ENCODE measurements at regions not wholly inside any gene's neighbourhood (a gene's known extent, or its start where the extent isn't known, plus 50 kb on each side); places are given as distances from the start of the nearest gene placed in this dataset.

DNA sequence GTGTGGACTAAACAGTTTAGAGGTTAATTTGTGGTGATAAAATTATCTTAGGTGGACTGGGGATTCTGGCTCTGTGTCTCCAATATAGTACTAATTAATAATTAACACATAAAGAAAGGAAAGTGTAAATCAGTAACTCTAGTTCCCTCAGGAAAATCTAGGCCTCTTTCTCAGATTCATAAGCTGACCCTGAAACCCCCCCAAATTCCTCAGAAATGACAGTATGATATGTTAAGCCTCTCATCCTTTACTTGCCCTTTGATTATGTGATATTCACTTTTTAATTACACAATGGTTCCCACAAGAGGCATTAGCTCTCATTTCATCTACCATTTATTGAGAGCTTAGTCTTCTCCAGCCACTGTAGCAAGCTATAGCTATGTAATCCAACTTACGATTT lies 636.2 kb upstream of the SEMA6A start:
- DNase-seq (ENCODE audit: low spot score): no peak
- no peaks in the 10 kb centered on the region for H4K20me1 ChIP-seq (ENCODE audit: insufficient read depth, low read length)
- intact Hi-C loops (cut with micrococcal nuclease; ENCODE audit: unreplicated experiment): no loop called here
- no peak overlapping the region for H3K4me3 ChIP-seq (ENCODE audit: low read depth, low read length, poor library complexity, severe bottlenecking)
- no peak overlapping the region for H3K27ac ChIP-seq (ENCODE audit: low read depth, low read length, poor library complexity, severe bottlenecking)
- no TSS peak for BruUV-seq (replicated peaks)
- no peaks in the 10 kb centered on the region for H3K9me2 ChIP-seq (ENCODE audit: insufficient read depth, low read length)
- H3K4me1 ChIP-seq (ENCODE audit: insufficient read depth, low read length, poor library complexity, severe bottlenecking): no peaks in the 10 kb centered on the region
- ChIA-PET POLR2A (no interaction called here), CTCF (ENCODE audit: unreplicated experiment) (no interaction called here)
- no peak overlapping the region for H3K4me2 ChIP-seq (ENCODE audit: low read length)
- H2AFZ ChIP-seq (ENCODE audit: low read length): no peak overlapping the region
- no peak for TF ChIP-seq EZH2phosphoT487 (IDR thresholded peaks at IDR 0.05; ENCODE audit: borderline replicate concordance, low read depth, low read length)
- TF ChIP-seq, protein P1, sequence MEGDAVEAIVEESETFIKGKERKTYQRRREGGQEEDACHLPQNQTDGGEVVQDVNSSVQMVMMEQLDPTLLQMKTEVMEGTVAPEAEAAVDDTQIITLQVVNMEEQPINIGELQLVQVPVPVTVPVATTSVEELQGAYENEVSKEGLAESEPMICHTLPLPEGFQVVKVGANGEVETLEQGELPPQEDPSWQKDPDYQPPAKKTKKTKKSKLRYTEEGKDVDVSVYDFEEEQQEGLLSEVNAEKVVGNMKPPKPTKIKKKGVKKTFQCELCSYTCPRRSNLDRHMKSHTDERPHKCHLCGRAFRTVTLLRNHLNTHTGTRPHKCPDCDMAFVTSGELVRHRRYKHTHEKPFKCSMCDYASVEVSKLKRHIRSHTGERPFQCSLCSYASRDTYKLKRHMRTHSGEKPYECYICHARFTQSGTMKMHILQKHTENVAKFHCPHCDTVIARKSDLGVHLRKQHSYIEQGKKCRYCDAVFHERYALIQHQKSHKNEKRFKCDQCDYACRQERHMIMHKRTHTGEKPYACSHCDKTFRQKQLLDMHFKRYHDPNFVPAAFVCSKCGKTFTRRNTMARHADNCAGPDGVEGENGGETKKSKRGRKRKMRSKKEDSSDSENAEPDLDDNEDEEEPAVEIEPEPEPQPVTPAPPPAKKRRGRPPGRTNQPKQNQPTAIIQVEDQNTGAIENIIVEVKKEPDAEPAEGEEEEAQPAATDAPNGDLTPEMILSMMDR (conservative IDR thresholded peaks at IDR 0.05; ENCODE audit: low read length): no peak
- no peaks in the 10 kb centered on the region for H3K9me3 ChIP-seq (ENCODE audit: low read length)
- no peaks in the 10 kb centered on the region for H3K36me3 ChIP-seq (ENCODE audit: insufficient read depth, low read length)
- H3K79me2 ChIP-seq (ENCODE audit: insufficient read depth, low read depth, low read length): no peaks in the 10 kb centered on the region

GRCh38 chr5:117209479-117209878 lies 634.9 kb upstream of the SEMA6A start:
- Histone ChIP-seq H3K4me3 (ENCODE audit: low read depth, low read length, poor library complexity, severe bottlenecking) (no peak overlapping the region), H4K20me1 (ENCODE audit: insufficient read depth, low read length) (no peaks in the 10 kb centered on the region), H3K79me2 (ENCODE audit: insufficient read depth, low read depth, low read length) (no peaks in the 10 kb centered on the region), H3K27ac (ENCODE audit: low read depth, low read length, poor library complexity, severe bottlenecking) (no peak overlapping the region), H3K9me2 (ENCODE audit: insufficient read depth, low read length) (no peaks in the 10 kb centered on the region), H2AFZ (ENCODE audit: low read length) (no peak overlapping the region), H3K36me3 (ENCODE audit: insufficient read depth, low read length) (no peaks in the 10 kb centered on the region), H3K4me1 (ENCODE audit: insufficient read depth, low read length, poor library complexity, severe bottlenecking) (no peaks in the 10 kb centered on the region), H3K9me3 (ENCODE audit: low read length) (no peaks in the 10 kb centered on the region), H3K4me2 (ENCODE audit: low read length) (no peak overlapping the region)
- CTCF ChIA-PET (ENCODE audit: unreplicated experiment): no interaction called here
- no TSS peak for BruUV-seq (replicated peaks)
- intact Hi-C loops (cut with micrococcal nuclease; ENCODE audit: unreplicated experiment): no loop called here
- POLR2A ChIA-PET: no interaction called here
- TF ChIP-seq EZH2phosphoT487 (IDR thresholded peaks at IDR 0.05; ENCODE audit: borderline replicate concordance, low read depth, low read length): no peak
- TF ChIP-seq, protein P1 (conservative IDR thresholded peaks at IDR 0.05; ENCODE audit: low read length): no peak
- DNase-seq (ENCODE audit: low spot score): no peak

DNA sequence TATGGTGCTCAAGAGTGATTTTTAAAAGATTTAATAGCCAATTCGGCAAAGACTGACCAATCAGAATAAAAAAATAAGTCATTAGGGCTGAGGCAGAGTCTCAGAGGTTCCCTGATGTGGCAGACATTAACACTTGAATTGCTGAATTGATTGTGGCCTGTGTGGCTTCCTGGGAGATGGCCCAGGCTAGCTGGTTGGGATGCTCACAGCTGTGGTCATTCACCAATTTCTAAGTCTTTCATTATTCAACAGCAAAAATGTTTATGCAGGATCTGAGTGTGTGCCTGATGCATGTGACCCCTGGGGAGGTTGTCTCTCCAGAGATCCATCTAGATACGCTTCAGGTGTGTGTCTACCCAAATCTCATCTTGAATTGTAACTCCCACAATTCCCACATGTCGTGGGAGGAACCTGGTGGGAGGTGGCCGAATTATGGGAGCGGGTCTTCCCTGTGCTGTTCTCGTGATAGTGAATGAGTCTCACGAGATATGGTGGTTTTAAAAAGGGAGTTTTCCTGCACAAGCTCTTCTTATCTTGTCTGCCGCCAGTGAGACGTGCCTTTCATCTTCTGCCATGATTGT lies 632.6 kb upstream of the SEMA6A start:
- ChIA-PET CTCF (ENCODE audit: unreplicated experiment) (no interaction called here), POLR2A (no interaction called here)
- Histone ChIP-seq H2AFZ (ENCODE audit: low read length) (no peak overlapping the region), H3K27ac (ENCODE audit: low read depth, low read length, poor library complexity, severe bottlenecking) (no peak overlapping the region), H3K9me2 (ENCODE audit: insufficient read depth, low read length) (no peaks in the 10 kb centered on the region), H3K9me3 (ENCODE audit: low read length) (no peaks in the 10 kb centered on the region), H3K4me1 (ENCODE audit: insufficient read depth, low read length, poor library complexity, severe bottlenecking) (no peaks in the 10 kb centered on the region), H4K20me1 (ENCODE audit: insufficient read depth, low read length) (no peaks in the 10 kb centered on the region), H3K36me3 (ENCODE audit: insufficient read depth, low read length) (no peaks in the 10 kb centered on the region), H3K4me2 (ENCODE audit: low read length) (no peak overlapping the region), H3K79me2 (ENCODE audit: insufficient read depth, low read depth, low read length) (no peaks in the 10 kb centered on the region), H3K4me3 (ENCODE audit: low read depth, low read length, poor library complexity, severe bottlenecking) (no peak overlapping the region)
- intact Hi-C loops (cut with micrococcal nuclease; ENCODE audit: unreplicated experiment): no loop called here
- TF ChIP-seq, protein P1 (conservative IDR thresholded peaks at IDR 0.05; ENCODE audit: low read length): no peak
- TF ChIP-seq EZH2phosphoT487 (IDR thresholded peaks at IDR 0.05; ENCODE audit: borderline replicate concordance, low read depth, low read length): no peak
- DNase-seq (ENCODE audit: low spot score): no peak
- no TSS peak for BruUV-seq (replicated peaks)
